Coronary artery (tissue), 2 donors: ENCODE measurements at regions not wholly inside any gene's neighbourhood (a gene's known extent, or its start where the extent isn't known, plus 50 kb on each side); places are given as distances from the start of the nearest gene placed in this dataset.

Experiments used
- DNase-seq: peaks from one replicate; pipeline ENCODE4 v3.0.0-alpha.2; 2017; ENCODE audit warnings: low spot score
- H3K27ac ChIP-seq, 2 donors: fragments of 200-600 bp; sonication (generic); one replicate each; pipeline ENCODE4 v1.5.1; 2016 to 2019
- H3K4me3 ChIP-seq: fragments of 200-600 bp; sonication (generic); 2 replicates; pipeline ENCODE4 v1.5.1; 2016; ENCODE audit warnings: mild to moderate bottlenecking, moderate library complexity
- TF ChIP-seq, protein P1 (sequence below): fragments of 200-600 bp; sonication (generic); IDR thresholded peaks from one replicate; pipeline ENCODE4 v1.5.1; 2019; ENCODE audit warnings: antibody characterized with exemption

DNA sequence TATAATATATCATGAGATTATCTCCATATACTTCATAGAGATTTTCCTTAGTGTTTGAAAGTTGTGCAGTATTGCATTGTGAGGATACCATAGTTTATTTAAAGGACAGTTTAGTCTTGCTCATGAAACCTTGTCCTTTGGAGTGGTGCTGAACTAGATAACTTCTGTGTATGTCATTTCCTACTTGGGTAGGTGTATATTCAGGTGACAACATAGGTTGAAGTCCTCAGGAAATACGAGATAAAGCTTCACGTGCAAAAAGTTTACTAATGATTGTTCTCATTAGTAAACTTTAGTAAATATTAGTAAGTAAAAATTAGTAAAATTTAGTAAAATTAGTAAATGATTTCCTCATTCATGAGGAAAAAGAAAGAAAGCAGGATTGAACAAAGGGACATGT lies 521.3 kb upstream of the LRRC4C start:
- TF ChIP-seq, protein P1, sequence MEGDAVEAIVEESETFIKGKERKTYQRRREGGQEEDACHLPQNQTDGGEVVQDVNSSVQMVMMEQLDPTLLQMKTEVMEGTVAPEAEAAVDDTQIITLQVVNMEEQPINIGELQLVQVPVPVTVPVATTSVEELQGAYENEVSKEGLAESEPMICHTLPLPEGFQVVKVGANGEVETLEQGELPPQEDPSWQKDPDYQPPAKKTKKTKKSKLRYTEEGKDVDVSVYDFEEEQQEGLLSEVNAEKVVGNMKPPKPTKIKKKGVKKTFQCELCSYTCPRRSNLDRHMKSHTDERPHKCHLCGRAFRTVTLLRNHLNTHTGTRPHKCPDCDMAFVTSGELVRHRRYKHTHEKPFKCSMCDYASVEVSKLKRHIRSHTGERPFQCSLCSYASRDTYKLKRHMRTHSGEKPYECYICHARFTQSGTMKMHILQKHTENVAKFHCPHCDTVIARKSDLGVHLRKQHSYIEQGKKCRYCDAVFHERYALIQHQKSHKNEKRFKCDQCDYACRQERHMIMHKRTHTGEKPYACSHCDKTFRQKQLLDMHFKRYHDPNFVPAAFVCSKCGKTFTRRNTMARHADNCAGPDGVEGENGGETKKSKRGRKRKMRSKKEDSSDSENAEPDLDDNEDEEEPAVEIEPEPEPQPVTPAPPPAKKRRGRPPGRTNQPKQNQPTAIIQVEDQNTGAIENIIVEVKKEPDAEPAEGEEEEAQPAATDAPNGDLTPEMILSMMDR: no peak
- no peak for DNase-seq
- no peak overlapping the region for H3K4me3 ChIP-seq
- H3K27ac ChIP-seq: no peak overlapping the region

DNA sequence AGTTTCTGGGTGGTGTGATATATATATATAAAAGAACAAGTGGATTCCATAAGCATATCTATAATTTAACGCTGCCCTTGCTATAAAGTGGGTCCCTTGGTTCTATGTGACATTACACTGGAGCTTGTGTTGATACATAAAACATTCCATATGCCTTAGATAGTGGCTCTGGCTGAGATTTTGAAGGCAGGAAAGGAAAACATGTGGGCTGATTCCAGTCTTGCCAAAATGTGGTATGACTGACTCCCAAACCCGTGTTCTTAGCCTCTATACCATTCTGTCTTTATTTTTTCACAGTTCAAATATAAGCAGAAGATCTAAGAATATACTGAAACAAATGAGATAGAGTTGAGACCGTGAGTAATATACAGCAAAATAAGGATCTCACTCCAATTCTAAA lies 522.8 kb upstream of the LRRC4C start:
- Histone ChIP-seq H3K27ac (no peak overlapping the region), H3K4me3 (no peak overlapping the region)
- DNase-seq: no peak
- TF ChIP-seq, protein P1: no peak

DNA sequence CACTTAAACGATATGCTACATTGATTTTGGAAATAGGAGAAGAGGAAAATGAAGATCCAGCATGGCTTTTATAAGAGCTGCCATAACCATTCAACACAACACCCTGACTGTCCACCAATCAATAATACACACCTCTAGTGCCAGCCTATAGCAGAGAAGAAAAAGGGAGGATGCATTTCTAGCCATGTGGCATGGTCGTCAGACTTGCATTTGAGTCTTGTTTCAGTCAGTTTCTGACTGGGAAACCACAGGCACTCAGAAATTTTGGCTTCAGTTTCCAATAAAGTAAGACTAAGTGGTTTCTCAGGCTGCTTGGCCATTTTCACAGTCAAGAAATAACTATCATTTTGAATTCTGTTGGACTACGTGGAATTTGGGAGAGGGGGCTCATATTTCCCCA lies 523.5 kb upstream of the LRRC4C start:
- TF ChIP-seq, protein P1: no peak
- H3K4me3 ChIP-seq: no peak overlapping the region
- no peak overlapping the region for H3K27ac ChIP-seq
- no peak for DNase-seq

DNA sequence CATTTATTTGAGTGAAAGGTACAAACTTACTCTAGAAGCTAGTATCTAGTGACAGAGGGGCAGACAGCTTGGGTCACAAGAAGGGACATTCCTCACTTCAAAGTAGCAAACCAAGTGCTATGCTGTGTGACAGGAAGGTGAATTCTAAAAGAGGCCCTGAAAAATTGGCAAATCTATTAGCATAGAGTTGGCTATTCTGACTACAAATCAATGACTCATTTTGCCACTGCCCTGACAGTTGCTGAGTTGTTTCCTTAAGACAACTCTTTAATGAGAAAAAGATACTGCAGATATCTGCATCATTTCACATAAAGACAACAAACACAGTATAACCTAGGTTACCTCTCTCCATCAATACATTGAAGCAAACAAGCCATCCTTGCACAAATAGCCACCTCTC lies 524.0 kb upstream of the LRRC4C start:
- Histone ChIP-seq H3K4me3 (no peak overlapping the region), H3K27ac (no peak overlapping the region)
- TF ChIP-seq, protein P1: no peak
- no peak for DNase-seq

DNA sequence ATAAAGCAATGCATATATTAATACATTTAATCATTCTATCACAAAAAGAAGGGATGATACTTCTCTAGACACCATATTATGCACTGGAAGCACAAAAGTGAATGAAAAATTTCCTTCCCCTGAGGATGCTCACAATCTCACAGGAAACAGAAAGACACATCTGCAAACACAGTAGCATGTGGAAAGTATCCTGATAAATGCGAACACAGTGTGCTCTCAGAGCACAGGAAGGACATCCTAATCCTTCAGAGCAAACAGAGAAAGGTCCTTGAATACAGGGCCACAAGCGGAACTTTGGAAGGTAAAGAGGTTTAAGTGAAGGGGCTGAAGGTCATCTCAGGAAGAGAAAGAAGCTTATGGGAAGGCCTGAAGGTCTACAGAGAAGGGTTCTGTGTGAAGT lies 524.6 kb upstream of the LRRC4C start:
- TF ChIP-seq, protein P1: no peak
- Histone ChIP-seq H3K27ac (no peak overlapping the region), H3K4me3 (no peak overlapping the region)
- DNase-seq: no peak

DNA sequence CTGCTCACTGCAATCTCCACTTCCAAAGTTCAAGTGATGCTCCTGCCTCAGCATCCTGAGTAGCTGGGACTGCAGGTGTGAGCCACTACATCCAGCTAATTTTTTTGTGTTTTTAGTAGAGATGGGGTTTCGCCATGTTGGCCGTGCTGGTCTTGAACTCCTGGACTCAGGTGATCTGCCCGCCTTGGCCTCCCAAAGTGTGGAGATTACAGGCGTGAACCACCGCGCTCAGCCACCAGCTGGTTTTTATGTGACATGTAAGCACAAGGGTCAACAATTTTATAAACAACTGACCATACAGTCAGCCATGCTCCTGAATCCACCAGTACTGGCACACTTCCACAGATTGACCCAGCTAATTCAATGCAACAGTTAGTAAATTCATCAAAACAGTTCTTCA lies 526.3 kb upstream of the LRRC4C start:
- H3K27ac ChIP-seq: no peak overlapping the region
- no peak for DNase-seq
- TF ChIP-seq, protein P1: no peak
- no peak overlapping the region for H3K4me3 ChIP-seq

DNA sequence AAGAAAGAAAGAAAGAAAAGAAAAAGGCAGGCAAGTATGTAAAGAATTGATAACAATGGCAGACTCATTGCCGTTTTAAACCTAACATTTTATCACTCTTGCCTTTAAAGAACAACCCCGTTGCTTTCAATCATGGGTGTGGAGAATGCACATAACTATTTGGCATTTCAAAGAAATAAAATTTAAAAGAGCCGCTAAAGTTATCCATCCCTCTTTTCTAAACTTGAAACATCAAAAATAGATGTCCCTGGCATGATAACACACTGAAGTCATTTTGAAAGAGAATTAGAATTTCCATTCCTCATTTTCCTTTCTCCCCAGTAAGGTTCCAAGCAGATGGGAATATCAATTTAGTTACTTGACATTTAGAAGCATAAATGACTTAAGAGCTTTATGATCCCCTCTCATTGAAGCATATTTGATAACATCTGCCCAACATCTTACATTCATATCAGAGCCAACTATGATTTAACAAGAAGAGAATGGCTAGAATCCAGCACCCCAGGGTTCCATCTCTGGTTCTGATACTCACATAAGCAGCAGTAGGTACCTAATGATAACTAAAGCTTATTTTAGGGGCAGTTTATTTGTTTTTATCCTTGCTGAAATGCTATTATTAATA lies 529.6 kb upstream of the LRRC4C start:
- H3K27ac ChIP-seq: no peak overlapping the region
- DNase-seq: no peak
- H3K4me3 ChIP-seq: no peak overlapping the region
- TF ChIP-seq, protein P1: no peak
